SU-DHL-6 (cell line): ENCODE measurements at regions not wholly inside any gene's neighbourhood (a gene's known extent, or its start where the extent isn't known, plus 50 kb on each side); places are given as distances from the start of the nearest gene placed in this dataset.

Source experiments
- H2AFZ ChIP-seq: fragments of 200-600 bp; sonication (generic); 2 replicates; pipeline ENCODE4 v1.6.1; 2014; ENCODE audit warnings: low read depth, mild to moderate bottlenecking, moderate library complexity, mixed read lengths, antibody characterized with exemption, low read length; ENCODE audit not compliant: severe bottlenecking
- H3F3A ChIP-seq: fragments of 200-600 bp; shearing (Covaris generic); 2 replicates; pipeline ENCODE4 v1.6.0; 2016; ENCODE audit warnings: antibody characterized with exemption, mild to moderate bottlenecking; ENCODE audit not compliant: insufficient read depth
- H3K27ac ChIP-seq: fragments of 200-600 bp; sonication (generic); 2 replicates; pipeline ENCODE4 v1.5.1; 2016; ENCODE audit warnings: low read depth, mild to moderate bottlenecking, low read length, moderate library complexity, mixed read lengths
- H3K27me3 ChIP-seq: fragments of 200-600 bp; sonication (generic), shearing (Covaris generic); 2 replicates; pipeline ENCODE4 v1.6.0; 2014; ENCODE audit warnings: mild to moderate bottlenecking, low read length
- H3K36me3 ChIP-seq: fragments of 200-600 bp; sonication (generic); 2 replicates; pipeline ENCODE4 v1.6.1; 2014; ENCODE audit warnings: mild to moderate bottlenecking, low read length, mixed read lengths
- H3K4me2 ChIP-seq: fragments of 300-600, 200-600 bp; shearing (Covaris generic), sonication (generic); 2 replicates; pipeline ENCODE4 v1.6.0; 2014; ENCODE audit warnings: low read length, low read depth, mild to moderate bottlenecking; ENCODE audit not compliant: poor library complexity, severe bottlenecking
- H3K4me3 ChIP-seq: fragments of 200-600 bp; sonication (generic); 2 replicates; pipeline ENCODE4 v1.5.1; 2014; ENCODE audit warnings: antibody characterized with exemption, low read length, mild to moderate bottlenecking, mixed read lengths; ENCODE audit not compliant: insufficient read depth, poor library complexity, severe bottlenecking
- H3K79me2 ChIP-seq: fragments of 200-600 bp; sonication (generic); 2 replicates; pipeline ENCODE4 v1.6.1; 2014; ENCODE audit warnings: mild to moderate bottlenecking, low read length, moderate library complexity; ENCODE audit not compliant: insufficient read depth
- H3K9ac ChIP-seq: fragments of 200-600 bp; sonication (generic); 2 replicates; pipeline ENCODE4 v1.7.0; 2014; ENCODE audit warnings: mild to moderate bottlenecking, low read length
- H3K9me2 ChIP-seq: fragments of 200-600 bp; sonication (generic); replicated peaks from 2 replicates; pipeline ENCODE4 v1.6.1; 2014; ENCODE audit warnings: low read length; ENCODE audit not compliant: insufficient read depth
- H3K9me3 ChIP-seq: fragments of 200-600 bp; sonication (generic); 2 replicates; pipeline ENCODE4 v1.6.1; 2014; ENCODE audit warnings: low read length, mixed read lengths; ENCODE audit not compliant: insufficient read depth
- H4K20me1 ChIP-seq: fragments of 200-600 bp; sonication (generic); 2 replicates; pipeline ENCODE4 v1.6.1; 2014; ENCODE audit warnings: low read depth, mild to moderate bottlenecking, antibody characterized with exemption, low read length, moderate library complexity, mixed read lengths
- CTCF ChIP-seq: fragments of 200-600 bp; sonication (generic); IDR thresholded peaks from one replicate; pipeline ENCODE4 v1.5.1; 2017; ENCODE audit warnings: antibody characterized with exemption, mild to moderate bottlenecking, low read length, moderate library complexity; ENCODE audit not compliant: insufficient read depth, poor library complexity, severe bottlenecking
- EZH2phosphoT487 ChIP-seq: fragments of 200-600 bp; sonication (generic), shearing (Covaris generic); conservative IDR thresholded peaks from 2 replicates; pipeline ENCODE4 v1.6.1; 2018; ENCODE audit warnings: mild to moderate bottlenecking, antibody characterized with exemption, low read length, moderate library complexity, mixed read lengths

GRCh38 chr4:123870216-123870876, 473.8 kb downstream of the SPRY1 start:
- TF ChIP-seq CTCF: no peak
- no peak for TF ChIP-seq EZH2phosphoT487
- Histone ChIP-seq H3K79me2 (no peaks in the 10 kb centered on the region), H3K9me3 (no peaks in the 10 kb centered on the region), H3K27me3 (no peaks in the 10 kb centered on the region), H4K20me1 (no peaks in the 10 kb centered on the region), H3K36me3 (no peaks in the 10 kb centered on the region), H3K9me2 (no peaks in the 10 kb centered on the region), H3K27ac (no peak overlapping the region), H3F3A (no peaks in the 10 kb centered on the region), H2AFZ (no peak overlapping the region), H3K4me3 (no peak overlapping the region), H3K9ac (no peak overlapping the region), H3K4me2 (no peak overlapping the region)

- no peaks in the 10 kb centered on the region for H3K9me3 ChIP-seq
- H3K9me2 ChIP-seq: no peaks in the 10 kb centered on the region
- no peaks in the 10 kb centered on the region for H3K79me2 ChIP-seq
- no peaks in the 10 kb centered on the region for H3K27me3 ChIP-seq
- no peak overlapping the region for H3K4me2 ChIP-seq
- no peak overlapping the region for H2AFZ ChIP-seq
- no peak overlapping the region for H3K4me3 ChIP-seq
- H3K27ac ChIP-seq: no peak overlapping the region
- H3F3A ChIP-seq: no peaks in the 10 kb centered on the region
- TF ChIP-seq CTCF (no peak), EZH2phosphoT487 (no peak)
- H4K20me1 ChIP-seq: no peaks in the 10 kb centered on the region
- no peaks in the 10 kb centered on the region for H3K36me3 ChIP-seq
- H3K9ac ChIP-seq: no peak overlapping the region
Observed at GRCh38 chr4:123871341-123871740, 474.7 kb downstream of the SPRY1 start.

- no peak overlapping the region for H3K27ac ChIP-seq
- no peak overlapping the region for H3K4me3 ChIP-seq
- H3K9me2 ChIP-seq: no peaks in the 10 kb centered on the region
Observed at GRCh38 chr4:123874063-123874462, 477.5 kb downstream of the SPRY1 start.

More at GRCh38 chr4:123874063-123874462, 477.5 kb downstream of the SPRY1 start:
- Histone ChIP-seq H3K9ac (no peak overlapping the region), H4K20me1 (no peaks in the 10 kb centered on the region), H3K36me3 (no peaks in the 10 kb centered on the region), H3K79me2 (no peaks in the 10 kb centered on the region), H3K27me3 (no peaks in the 10 kb centered on the region), H3K9me3 (no peaks in the 10 kb centered on the region), H3K4me2 (no peak overlapping the region), H2AFZ (no peak overlapping the region), H3F3A (no peaks in the 10 kb centered on the region)
- TF ChIP-seq EZH2phosphoT487 (no peak), CTCF (no peak)
